Naive thymus-derived CD8-positive, alpha-beta T cell (primary cell): ENCODE measurements at regions not wholly inside any gene's neighbourhood (a gene's known extent, or its start where the extent isn't known, plus 50 kb on each side); places are given as distances from the start of the nearest gene placed in this dataset.
"Not testable (repeated sequence)": the region's sequence is repeated elsewhere in the genome, so short reads cannot be mapped to it uniquely, and the experiment has no call there.

Experiments used
- ATAC-seq, 2 donors: fragments of 150-1000 bp; cut with Tn5 transposase in 1 of 2; sonication (Bioruptor Pico), chemical (Tn5 transposase) in 1 of 2; 1 replicate in 1 of 2; 2 replicates in 1 of 2; pipeline ENCODE4 v1.10.0; 2021; ENCODE audit warnings: mild to moderate bottlenecking in 2 of 2, moderate library complexity in 2 of 2
- POLR2A ChIA-PET: fragments of 350-600 bp; sonication (Branson Sonifier 250); formaldehyde crosslinking; loops from one replicate; lab custom pipeline; 2021; ENCODE audit warnings: antibody characterized with exemption; lab: Charles Lee
- DNase-seq, 10 donors: peaks; one replicate each; pipeline versions ENCODE4 v3.0.0 to v3.0.0-alpha.2; 2020 to 2022
- H3K27ac Mint-ChIP-seq, 10 donors: one replicate each; pipeline ENCODE4 v1.8.0; 2020 to 2022; ENCODE audit warnings: mild to moderate bottlenecking in 10 of 10, mixed read lengths in 10 of 10, moderate library complexity in 4 of 10, inconsistent platforms in 1 of 10
- H3K27me3 Mint-ChIP-seq, 5 donors: one replicate each; pipeline ENCODE4 v1.8.0; 2021 to 2022; ENCODE audit warnings: mixed read lengths in 5 of 5
- H3K36me3 Mint-ChIP-seq, 3 donors: one replicate each; pipeline ENCODE4 v1.8.0; 2020 to 2022; ENCODE audit warnings: mixed read lengths in 3 of 3, mild to moderate bottlenecking in 2 of 3, inconsistent platforms in 1 of 3
- H3K4me1 Mint-ChIP-seq, 4 donors: one replicate each; pipeline ENCODE4 v1.8.0; 2021 to 2022; ENCODE audit warnings: mixed read lengths in 4 of 4
- H3K4me3 Mint-ChIP-seq, 10 donors: one replicate each; pipeline ENCODE4 v1.8.0; 2020 to 2022; ENCODE audit warnings: mild to moderate bottlenecking in 10 of 10, mixed read lengths in 10 of 10, moderate library complexity in 6 of 10, inconsistent platforms in 1 of 10
- H3K9me3 Mint-ChIP-seq, 9 donors: one replicate each; pipeline ENCODE4 v1.8.0; 2020 to 2022; ENCODE audit warnings: mixed read lengths in 9 of 9, mild to moderate bottlenecking in 3 of 9, inconsistent platforms in 1 of 9, moderate library complexity in 1 of 9

DNA sequence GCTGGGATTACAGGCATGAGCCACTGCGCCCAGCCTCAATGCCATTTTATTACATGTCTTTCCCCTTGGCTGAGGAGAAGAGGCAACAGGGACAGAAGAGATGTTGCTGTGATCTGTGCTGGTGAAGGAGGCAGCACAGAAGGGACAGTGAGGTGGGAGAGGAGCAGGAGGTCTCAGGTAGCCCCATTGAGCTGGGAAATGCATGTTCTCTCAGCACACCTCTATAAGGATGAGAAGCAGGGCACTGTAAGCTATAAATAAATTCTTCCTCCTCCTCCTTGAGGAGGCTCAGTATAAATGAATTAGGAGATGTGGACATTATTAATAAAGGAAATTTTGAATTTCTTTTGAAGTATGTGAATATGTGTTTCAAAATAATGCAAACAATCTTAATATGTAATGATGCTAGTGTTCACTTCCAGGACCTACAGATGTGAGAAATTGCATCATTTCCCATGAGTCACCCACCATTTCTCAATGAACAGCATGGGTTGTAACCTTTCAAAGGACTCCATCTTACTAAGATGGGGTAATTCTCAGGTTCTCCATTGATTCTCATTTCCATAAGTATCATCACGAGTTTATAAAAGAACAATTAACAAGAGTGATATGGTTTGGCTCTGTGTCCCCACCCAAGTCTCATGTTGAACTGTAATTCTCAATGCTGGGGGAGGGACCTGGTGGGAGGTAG, 88.9 kb upstream of the ODAD2 start:
- Mint-ChIP-seq H3K4me1 (peaks cover 0 to 1% (median 0%) of the 10 kb centered on the region in 4 donors), H3K27ac (no peak overlapping the region), H3K4me3 (peak overlapping the region in 1 of 10 donors; percentile 15), H3K36me3 (peaks cover 39 to 81% (median 64%) of the 10 kb centered on the region in 3 donors), H3K27me3 (no peaks in the 10 kb centered on the region), H3K9me3 (peaks cover 0 to 8% (median 2%) of the 10 kb centered on the region in 9 donors)
- POLR2A ChIA-PET: no interaction called here
- ATAC-seq (no peak), DNase-seq (no peak)

DNA sequence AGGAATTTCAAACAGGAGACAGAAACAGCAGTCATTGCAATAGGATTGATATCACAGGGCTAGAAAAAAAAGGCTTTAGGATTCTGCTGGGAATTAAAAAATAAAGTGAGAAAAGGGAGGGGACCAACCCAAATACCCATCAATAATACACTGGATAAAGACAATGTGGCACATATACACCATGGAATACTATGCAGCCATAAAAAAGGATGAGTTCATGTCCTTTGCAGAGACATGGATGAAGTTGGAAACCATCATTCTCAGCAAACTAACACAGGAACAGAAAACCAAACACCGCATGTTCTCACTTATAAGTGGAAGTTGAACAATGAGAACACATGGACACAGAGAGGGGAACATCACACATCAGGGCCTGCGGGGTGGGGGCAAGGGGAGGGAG, 86.9 kb upstream of the ODAD2 start:
- POLR2A ChIA-PET, ATAC-seq, H3K4me1 Mint-ChIP-seq, H3K4me3 Mint-ChIP-seq, H3K27ac Mint-ChIP-seq, H3K27me3 Mint-ChIP-seq, DNase-seq, H3K9me3 Mint-ChIP-seq: not testable (repeated sequence)
- H3K36me3 Mint-ChIP-seq: peaks cover 39 to 86% (median 61%) of the 10 kb centered on the region in 3 donors

- Mint-ChIP-seq H3K27ac (no peak overlapping the region), H3K4me3 (no peak overlapping the region), H3K36me3 (peaks cover 27 to 84% (median 58%) of the 10 kb centered on the region in 3 donors), H3K9me3 (peaks cover 0 to 8% (median 2%) of the 10 kb centered on the region in 9 donors), H3K4me1 (peaks cover 0 to 1% (median 0%) of the 10 kb centered on the region in 4 donors), H3K27me3 (no peaks in the 10 kb centered on the region)
- no peak for ATAC-seq
- POLR2A ChIA-PET: no interaction called here
- no peak for DNase-seq
Observed at GRCh38 chr10:28082885-28083284, 84.0 kb upstream of the ODAD2 start.

DNA sequence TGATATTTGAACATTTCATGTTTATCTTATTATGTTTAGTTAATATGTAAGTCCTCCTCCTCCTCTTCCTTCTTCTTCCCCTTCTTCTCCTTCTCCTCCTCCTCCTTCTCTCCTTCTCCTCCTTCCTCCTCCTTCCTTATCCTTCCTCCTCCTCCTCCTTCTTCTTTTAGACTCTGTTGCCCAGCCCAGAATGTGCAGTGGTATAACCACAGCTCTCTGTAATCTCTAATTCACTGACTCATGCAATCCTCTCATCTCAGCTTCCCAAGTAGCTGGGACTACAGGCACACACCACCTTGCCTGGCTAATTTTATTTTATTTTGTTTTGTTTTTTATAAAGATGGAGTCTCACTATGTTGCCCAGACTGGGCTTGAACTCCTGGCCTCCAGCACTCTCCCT, 83.4 kb upstream of the ODAD2 start:
- H3K27ac Mint-ChIP-seq: no peak overlapping the region
- H3K4me1 Mint-ChIP-seq: peaks cover 0 to 1% (median 0%) of the 10 kb centered on the region in 4 donors
- no peaks in the 10 kb centered on the region for H3K27me3 Mint-ChIP-seq
- peaks cover 33 to 81% (median 58%) of the 10 kb centered on the region in 3 donors for H3K36me3 Mint-ChIP-seq
- ATAC-seq (no peak), DNase-seq (no peak)
- peaks cover 0 to 8% (median 2%) of the 10 kb centered on the region in 9 donors for H3K9me3 Mint-ChIP-seq
- POLR2A ChIA-PET: no interaction called here
- H3K4me3 Mint-ChIP-seq: no peak overlapping the region

- POLR2A ChIA-PET: no interaction called here
- Mint-ChIP-seq H3K4me1 (no peaks in the 10 kb centered on the region), H3K27me3 (no peaks in the 10 kb centered on the region), H3K27ac (no peak overlapping the region), H3K4me3 (no peak overlapping the region), H3K9me3 (peaks cover 0 to 5% (median 0%) of the 10 kb centered on the region in 9 donors), H3K36me3 (peaks cover 7 to 44% (median 30%) of the 10 kb centered on the region in 3 donors)
- ATAC-seq: no peak
- no peak for DNase-seq
Observed at GRCh38 chr10:28077889-28078288, 79.0 kb upstream of the ODAD2 start.

- Mint-ChIP-seq H3K36me3 (peaks cover 7 to 37% (median 33%) of the 10 kb centered on the region in 3 donors), H3K4me1 (no peaks in the 10 kb centered on the region), H3K27ac (no peak overlapping the region), H3K4me3 (no peak overlapping the region), H3K27me3 (no peaks in the 10 kb centered on the region), H3K9me3 (peaks cover 0 to 5% (median 0%) of the 10 kb centered on the region in 9 donors)
- DNase-seq (no peak), ATAC-seq (no peak)
- POLR2A ChIA-PET: no interaction called here
Observed at GRCh38 chr10:28075424-28075823, 76.5 kb upstream of the ODAD2 start.

GRCh38 chr10:28072573-28072972, 73.7 kb upstream of the ODAD2 start:
- ATAC-seq (no peak), DNase-seq (no peak)
- Mint-ChIP-seq H3K4me3 (no peak overlapping the region), H3K36me3 (peaks cover 13 to 37% (median 33%) of the 10 kb centered on the region in 3 donors), H3K27me3 (no peaks in the 10 kb centered on the region), H3K9me3 (peaks cover 0 to 7% (median 0%) of the 10 kb centered on the region in 9 donors), H3K27ac (no peak overlapping the region), H3K4me1 (no peaks in the 10 kb centered on the region)
- POLR2A ChIA-PET: no interaction called here

DNA sequence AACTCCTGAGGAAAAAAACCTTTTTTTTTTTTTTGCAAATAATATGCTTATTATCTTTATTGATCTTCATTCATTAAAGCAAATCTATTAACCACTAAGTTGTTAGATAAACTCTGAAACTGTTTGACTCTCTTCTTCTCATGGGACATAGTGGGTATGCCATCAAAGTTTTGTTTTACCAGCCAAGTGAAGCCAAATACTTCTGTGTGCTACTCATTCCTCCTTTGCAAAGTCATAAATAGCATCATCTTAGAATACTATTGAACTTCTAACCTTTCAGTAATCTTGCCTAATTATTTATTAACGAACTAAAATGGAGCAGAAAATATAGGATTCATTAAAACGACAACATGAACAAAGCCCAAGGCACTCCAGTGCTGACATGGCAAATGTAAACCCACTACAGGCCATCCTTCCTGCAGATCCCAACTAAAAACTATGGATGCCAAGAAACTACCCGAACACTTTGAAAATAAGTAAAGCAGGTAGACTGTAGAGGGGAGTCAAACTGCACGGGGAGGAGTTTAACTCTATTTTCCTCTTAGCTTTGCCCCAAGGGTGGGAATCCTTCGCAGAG, 61.2 kb upstream of the ODAD2 start:
- POLR2A ChIA-PET: no interaction called here
- H3K36me3 Mint-ChIP-seq: peaks cover 21 to 72% (median 45%) of the 10 kb centered on the region in 3 donors
- H3K4me3 Mint-ChIP-seq: no peak overlapping the region
- ATAC-seq (no peak), DNase-seq (no peak)
- H3K27me3 Mint-ChIP-seq: no peaks in the 10 kb centered on the region
- H3K4me1 Mint-ChIP-seq: no peaks in the 10 kb centered on the region
- no peak overlapping the region for H3K27ac Mint-ChIP-seq
- H3K9me3 Mint-ChIP-seq: peaks cover 0 to 3% (median 0%) of the 10 kb centered on the region in 9 donors

GRCh38 chr10:28058746-28059145, 59.9 kb upstream of the ODAD2 start:
- no peak overlapping the region for H3K4me3 Mint-ChIP-seq
- peaks cover 21 to 83% (median 54%) of the 10 kb centered on the region in 3 donors for H3K36me3 Mint-ChIP-seq
- peaks cover 0 to 3% (median 0%) of the 10 kb centered on the region in 9 donors for H3K9me3 Mint-ChIP-seq
- no peak for ATAC-seq
- POLR2A ChIA-PET: no interaction called here
- H3K27me3 Mint-ChIP-seq: no peaks in the 10 kb centered on the region
- DNase-seq: no peak
- H3K27ac Mint-ChIP-seq: no peak overlapping the region
- H3K4me1 Mint-ChIP-seq: no peaks in the 10 kb centered on the region

DNA sequence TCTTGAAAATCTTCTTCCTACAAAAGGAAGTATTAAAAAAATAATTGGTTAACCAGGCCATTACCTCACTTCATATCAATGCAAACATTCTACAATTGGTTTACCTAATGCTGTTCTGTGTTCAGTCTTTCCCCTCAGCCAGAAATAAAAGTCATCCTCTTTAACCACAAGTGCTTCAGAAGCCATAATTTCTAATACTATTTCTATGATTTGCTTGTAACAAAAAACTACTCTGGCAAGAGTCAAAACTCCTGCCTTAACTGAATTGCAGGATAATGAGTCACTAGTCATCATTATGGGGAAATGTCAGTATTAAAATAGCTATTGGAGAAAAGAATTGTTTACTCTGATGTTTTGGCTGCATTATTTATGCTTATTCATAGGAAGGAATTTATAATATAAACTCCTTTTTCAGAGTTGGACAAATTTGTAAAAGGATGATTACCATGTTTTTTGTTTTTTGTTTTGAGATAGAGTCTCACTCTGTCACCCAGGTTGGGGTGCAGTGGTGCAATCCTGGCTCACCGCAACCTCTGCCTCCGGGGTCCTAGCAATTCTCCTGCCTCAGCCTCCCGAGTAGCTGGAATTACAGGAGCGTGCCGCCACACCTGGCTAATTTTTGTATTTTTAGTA, 55.5 kb upstream of the ODAD2 start:
- no peak overlapping the region for H3K27ac Mint-ChIP-seq
- H3K4me1 Mint-ChIP-seq: no peaks in the 10 kb centered on the region
- H3K27me3 Mint-ChIP-seq: no peaks in the 10 kb centered on the region
- peaks cover 0 to 3% (median 0%) of the 10 kb centered on the region in 9 donors for H3K9me3 Mint-ChIP-seq
- POLR2A ChIA-PET: no interaction called here
- H3K36me3 Mint-ChIP-seq: peaks cover 31 to 76% (median 66%) of the 10 kb centered on the region in 3 donors
- DNase-seq (no peak), ATAC-seq (no peak)
- H3K4me3 Mint-ChIP-seq: no peak overlapping the region

DNA sequence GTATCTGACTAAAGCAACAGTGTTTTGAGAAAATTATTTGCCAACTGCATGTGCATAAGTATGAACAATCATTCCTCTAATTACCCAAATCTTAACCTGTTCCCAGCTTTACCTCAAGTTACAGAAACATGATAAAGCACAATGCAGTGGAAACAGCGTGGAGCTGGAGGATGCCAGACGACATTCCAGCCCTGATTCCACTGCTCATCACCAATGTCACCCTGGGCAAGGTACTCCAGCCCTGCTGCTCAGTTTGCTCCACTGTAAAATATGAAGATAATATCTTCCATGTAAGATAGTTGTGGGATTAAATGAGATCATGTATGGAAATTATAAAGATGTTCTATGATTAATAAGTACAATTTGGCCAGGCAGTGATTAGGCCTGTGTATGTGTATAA, 50.4 kb upstream of the ODAD2 start:
- no peak for ATAC-seq
- peaks cover 15 to 32% (median 29%) of the 10 kb centered on the region in 3 donors for H3K36me3 Mint-ChIP-seq
- H3K9me3 Mint-ChIP-seq: peaks cover 0 to 8% (median 2%) of the 10 kb centered on the region in 9 donors
- DNase-seq: no peak
- no peaks in the 10 kb centered on the region for H3K27me3 Mint-ChIP-seq
- H3K4me3 Mint-ChIP-seq: no peak overlapping the region
- no peaks in the 10 kb centered on the region for H3K4me1 Mint-ChIP-seq
- H3K27ac Mint-ChIP-seq: no peak overlapping the region
- POLR2A ChIA-PET: no interaction called here
